K562 (cell line): ENCODE measurements at regions not wholly inside any gene's neighbourhood (a gene's known extent, or its start where the extent isn't known, plus 50 kb on each side); places are given as distances from the start of the nearest gene placed in this dataset.

Source experiments
- ATAC-seq: fragments of 200-7000 bp; cut with Tn5 transposase; 3 replicates; pipeline ENCODE4 v1.9.1; 2020; ENCODE audit warnings: moderate library complexity
- BruUV-seq: library from RNA; stranded (reverse); fragments of 400-500 nt; replicated peaks from 2 replicates; lab custom pipeline; 2021; lab: Mats Ljungman, UMichigan
- CTCF ChIA-PET: fragments of 300-600 bp; formaldehyde crosslinking; extraction: SDS; loops from one replicate; lab custom pipeline; 2021; ENCODE audit warnings: low intra/inter-chr PET ratio; lab: Yijun Ruan, JAX
- POLR2A ChIA-PET: fragments of 300-600, 350-650 bp; sonication (Branson Sonifier 250); formaldehyde crosslinking; extraction: SDS; loops from one replicate; lab custom pipeline; 2021; ENCODE audit warnings: antibody characterized with exemption, inconsistent platforms; lab: Yijun Ruan, JAX
- DNase-seq, 4 experiments: peaks; one replicate each; pipeline versions ENCODE4 v3.0.0 to v3.0.0-alpha.2; 2011 to 2018; ENCODE audit warnings: low spot score in 3 of 4, mixed read lengths in 3 of 4; ENCODE audit errors: extremely low read depth in 1 of 4
- FAIRE-seq: peaks from 2 replicates; lab custom pipeline; 2011; peaks lifted over from hg19 to GRCh38; lab: Jason Lieb, UNC
- H2AFZ ChIP-seq: 2 replicates; pipeline ENCODE4 v1.6.0; 2011; ENCODE audit warnings: low read depth, low read length, control low read depth, inconsistent platforms
- H3K27ac ChIP-seq: fragments of 200-600 bp; 3 replicates; pipeline ENCODE4 v1.8.0; 2011; ENCODE audit warnings: low read depth, mild to moderate bottlenecking, control low read depth, inconsistent platforms, low read length, moderate library complexity, mixed read lengths; ENCODE audit errors: extremely low read depth
- H3K27me3 ChIP-seq, 2 experiments: fragments of 300-600 bp in 1 of 2; 2 replicates in 1 of 2; 3 replicates in 1 of 2; pipeline versions ENCODE4 v1.6.0 to v1.8.0; 2011; ENCODE audit warnings: inconsistent platforms in 2 of 2, low read length in 2 of 2, mild to moderate bottlenecking in 1 of 2, mixed read lengths in 1 of 2, moderate library complexity in 1 of 2; ENCODE audit not compliant: control insufficient read depth in 2 of 2, insufficient read depth in 2 of 2
- H3K36me3 ChIP-seq: fragments of 300-600 bp; 3 replicates; pipeline ENCODE4 v1.8.0; 2011; ENCODE audit warnings: mild to moderate bottlenecking, low read length, inconsistent platforms; ENCODE audit not compliant: control insufficient read depth, insufficient read depth
- H3K4me1 ChIP-seq, 2 experiments: fragments of 200-600 bp in 1 of 2; replicated peaks in 1 of 2; 2 replicates in 1 of 2; 3 replicates in 1 of 2; pipeline versions ENCODE4 v1.5.1 to v1.8.0; 2011; ENCODE audit warnings: inconsistent platforms in 2 of 2, low read length in 2 of 2, mild to moderate bottlenecking in 1 of 2, mixed read lengths in 1 of 2, moderate library complexity in 1 of 2; ENCODE audit not compliant: control insufficient read depth in 2 of 2, insufficient read depth in 2 of 2
- H3K4me2 ChIP-seq: 2 replicates; pipeline ENCODE4 v1.6.1; 2011; ENCODE audit warnings: low read length, control low read depth, inconsistent platforms, mixed read lengths; ENCODE audit not compliant: insufficient read depth
- H3K4me3 ChIP-seq: fragments of 200-600 bp; sonication (generic), shearing (Covaris generic); 2 replicates; pipeline ENCODE4 v1.5.1; 2016; ENCODE audit warnings: control low read depth, inconsistent platforms
- H3K79me2 ChIP-seq: fragments of 200-600 bp; 3 replicates; pipeline ENCODE4 v1.8.0; 2011; ENCODE audit warnings: low read length, inconsistent platforms; ENCODE audit not compliant: control insufficient read depth, insufficient read depth
- H3K9ac ChIP-seq, 2 experiments: 2 replicates each; pipeline versions ENCODE4 v1.6.0 to v1.6.1; 2011; ENCODE audit warnings: low read depth in 2 of 2, low read length in 2 of 2, control low read depth in 1 of 2, inconsistent platforms in 1 of 2, mild to moderate bottlenecking in 1 of 2, mixed read lengths in 1 of 2; ENCODE audit not compliant: insufficient read depth in 1 of 2
- H3K9me1 ChIP-seq: one replicate; pipeline ENCODE4 v1.6.0; 2011; ENCODE audit warnings: inconsistent platforms, mild to moderate bottlenecking, low read length, moderate library complexity; ENCODE audit not compliant: control insufficient read depth, insufficient read depth
- H3K9me3 ChIP-seq: replicated peaks from 2 replicates; pipeline ENCODE4 v1.5.1; 2011; ENCODE audit warnings: low read depth, low read length, inconsistent platforms; ENCODE audit not compliant: control insufficient read depth, insufficient read depth
- H4K20me1 ChIP-seq: replicated peaks from 2 replicates; pipeline ENCODE4 v1.6.1; 2011; ENCODE audit warnings: low read length, inconsistent platforms, mixed read lengths; ENCODE audit not compliant: control insufficient read depth, insufficient read depth
- ADNP ChIP-seq: fragments of 200-800 bp; sonication (Bioruptor generic); IDR thresholded peaks from 2 replicates; pipeline ENCODE4 v1.6.1; 2016; ENCODE audit warnings: missing genetic modification characterization, missing compliant biosample characterization
- ARHGAP35 ChIP-seq: fragments of 450-650 bp; IDR thresholded peaks from 2 replicates; pipeline ENCODE4 v1.6.1; 2018; ENCODE audit not compliant: partially characterized antibody
- EHMT2 ChIP-seq: fragments of 450-650 bp; IDR thresholded peaks from 2 replicates; pipeline ENCODE4 v1.6.1; 2018; ENCODE audit warnings: antibody characterized with exemption
- FIP1L1 ChIP-seq: fragments of 200-400 bp; formaldehyde crosslinking; IDR thresholded peaks from 2 replicates; pipeline ENCODE4 v1.6.1; 2018; ENCODE audit warnings: mild to moderate bottlenecking, low read depth, low read length; ENCODE audit not compliant: poor library complexity, severe bottlenecking
- KDM2B ChIP-seq: fragments of 250-450 bp; sonication (Bioruptor Pico); IDR thresholded peaks from 2 replicates; pipeline ENCODE4 v1.8.0; 2021; ENCODE audit warnings: mild to moderate bottlenecking, moderate library complexity
- KDM4B ChIP-seq, 2 experiments: fragments of 450-650 bp in 1 of 2; sonication (generic) in 1 of 2; IDR thresholded peaks; 2 replicates each; pipeline ENCODE4 v1.6.1; 2016 to 2017; ENCODE audit warnings: borderline replicate concordance in 2 of 2, antibody characterized with exemption in 1 of 2, low read depth in 1 of 2, mild to moderate bottlenecking in 1 of 2
- MYNN ChIP-seq, 2 experiments: sonication (generic); formaldehyde crosslinking in 1 of 2; IDR thresholded peaks; 2 replicates each; pipeline versions ENCODE4 v1.5.0 to v1.6.1; 2016 to 2020; ENCODE audit warnings: antibody characterized with exemption in 1 of 2, missing genetic modification reagents in 1 of 2
- POLR3G ChIP-seq: IDR thresholded peaks from 2 replicates; pipeline ENCODE4 v1.6.1; 2011; ENCODE audit not compliant: insufficient read length, insufficient replicate concordance; ENCODE audit errors: extremely low read depth
- RAD51 ChIP-seq: fragments of 450-650 bp; IDR thresholded peaks from 2 replicates; pipeline ENCODE4 v1.7.1; 2016; ENCODE audit warnings: low read depth, mild to moderate bottlenecking, borderline replicate concordance
- SRSF1 ChIP-seq: fragments of 200-400 bp; formaldehyde crosslinking; IDR thresholded peaks from 2 replicates; pipeline ENCODE4 v1.6.1; 2017; ENCODE audit warnings: mild to moderate bottlenecking, low read depth, low read length, moderate library complexity
- SRSF9 ChIP-seq: fragments of 200-400 bp; formaldehyde crosslinking; IDR thresholded peaks from 2 replicates; pipeline ENCODE4 v1.6.1; 2017; ENCODE audit warnings: low read depth, low read length, borderline replicate concordance
- ZBTB7A ChIP-seq: IDR thresholded peaks from 2 replicates; pipeline ENCODE4 v1.6.1; 2011; ENCODE audit warnings: low read depth, mild to moderate bottlenecking, low read length, moderate library complexity, borderline replicate concordance; ENCODE audit not compliant: control insufficient read depth
- ZNF408 ChIP-seq: fragments of 250-450 bp; sonication (Bioruptor Pico); IDR thresholded peaks from 2 replicates; pipeline ENCODE4 v1.4.0; 2020; ENCODE audit warnings: low read depth, mild to moderate bottlenecking, moderate library complexity
- ZNF507 ChIP-seq: conservative IDR thresholded peaks from 2 replicates; pipeline ENCODE4 v1.6.1; 2017; ENCODE audit warnings: missing genetic modification characterization, missing compliant biosample characterization
- ZNF57 ChIP-seq: fragments of 450-650 bp; formaldehyde crosslinking; IDR thresholded peaks from 2 replicates; pipeline ENCODE4 v1.4.0; 2020; ENCODE audit warnings: mild to moderate bottlenecking, moderate library complexity
- WGBS: fragments of 100-300 bp; shearing (Covaris generic); methylation state at CpG from one replicate; pipeline ENCODE4 v1.1.6; 2016; ENCODE audit warnings: low coverage, mixed read lengths; ENCODE audit not compliant: insufficient coverage; ENCODE audit errors: missing lambda C conversion rate; 5-methylcytosine and 5-hydroxymethylcytosine counted together
- in situ Hi-C: fragments of 300-500 bp; cut with MboI; formaldehyde crosslinking; loops from 4 replicates; pipeline ENCODE4 v1.15.0; 2018; ENCODE audit warnings: inconsistent platforms, mixed read lengths
- intact Hi-C: fragments of 100-400 bp; cut with micrococcal nuclease; formaldehyde crosslinking; loops from 2 replicates; pipeline ENCODE4 v1.14.2; 2022
- TF ChIP-seq, protein P1 (sequence below): fragments of 250-450 bp; sonication (Bioruptor Pico); IDR thresholded peaks from 2 replicates; pipeline ENCODE4 v1.4.0; 2020; ENCODE audit warnings: mild to moderate bottlenecking, moderate library complexity, borderline replicate concordance

GRCh38 chr21:23601549-23601948, 2005.7 kb downstream of the MRPL39 start:
- no peak overlapping the region for H3K4me3 ChIP-seq
- intact Hi-C loops: no loop called here
- no peaks in the 10 kb centered on the region for H3K79me2 ChIP-seq
- TF ChIP-seq KDM2B (CRISPR knock-in tag) (no peak), ARHGAP35 (no peak), POLR3G (no peak), FIP1L1 (no peak), EHMT2 (no peak), ZBTB7A (no peak)
- H3K9ac ChIP-seq: no peak overlapping the region
- FAIRE-seq (no peak), ATAC-seq (no peak), DNase-seq (no peak)
- WGBS: 2% methylated on average over 4 of the region's 4 CpGs
- no peak overlapping the region for H3K27ac ChIP-seq
- H3K9me3 ChIP-seq: no peaks in the 10 kb centered on the region
- CTCF ChIA-PET: no interaction called here
- H2AFZ ChIP-seq: no peak overlapping the region
- no TSS peak for BruUV-seq
- in situ Hi-C loops: no loop called here
- H3K4me1 ChIP-seq: no peaks in the 10 kb centered on the region
- no peaks in the 10 kb centered on the region for H3K9me1 ChIP-seq
- no peaks in the 10 kb centered on the region for H4K20me1 ChIP-seq
- POLR2A ChIA-PET: interaction anchor here (0.7 kb wide), 1 partner anchor 168 kb away, joined by 4 read pairs; no protein-coding TSS in a partner anchor
- no peak overlapping the region for H3K4me2 ChIP-seq
- no peaks in the 10 kb centered on the region for H3K27me3 ChIP-seq
- no peaks in the 10 kb centered on the region for H3K36me3 ChIP-seq

- no peaks in the 10 kb centered on the region for H3K9me1 ChIP-seq
- no peak overlapping the region for H3K27ac ChIP-seq
- ChIA-PET CTCF (no interaction called here), POLR2A (no interaction called here)
- intact Hi-C loops: no loop called here
- H2AFZ ChIP-seq: no peak overlapping the region
- H3K27me3 ChIP-seq: no peaks in the 10 kb centered on the region
- no peak overlapping the region for H3K4me3 ChIP-seq
- ATAC-seq (no peak), DNase-seq (no peak), FAIRE-seq (no peak)
- no peaks in the 10 kb centered on the region for H3K36me3 ChIP-seq
- H3K4me1 ChIP-seq: no peaks in the 10 kb centered on the region
- in situ Hi-C loops: no loop called here
- BruUV-seq: no TSS peak
- H3K9ac ChIP-seq: no peak overlapping the region
- no peaks in the 10 kb centered on the region for H3K9me3 ChIP-seq
- no peaks in the 10 kb centered on the region for H3K79me2 ChIP-seq
- 0% methylated on average over 1 of the region's 1 CpG for WGBS
- no peak overlapping the region for H3K4me2 ChIP-seq
- H4K20me1 ChIP-seq: no peaks in the 10 kb centered on the region
- TF ChIP-seq ZNF507 (tag): no peak
- no peak for TF ChIP-seq ZNF408 (CRISPR knock-in tag)
- no peak for TF ChIP-seq SRSF9
- no peak for TF ChIP-seq KDM4B (IDR thresholded peaks at IDR 0.05; ENCODE audit: borderline replicate concordance in 2 of 2, low read depth in 1 of 2)
- no peak for TF ChIP-seq MYNN (IDR thresholded peaks at IDR 0.05)
- TF ChIP-seq MYNN (CRISPR knock-in tag; IDR thresholded peaks at IDR 0.05): no peak
- TF ChIP-seq ADNP (tag): no peak
- TF ChIP-seq, protein P1, sequence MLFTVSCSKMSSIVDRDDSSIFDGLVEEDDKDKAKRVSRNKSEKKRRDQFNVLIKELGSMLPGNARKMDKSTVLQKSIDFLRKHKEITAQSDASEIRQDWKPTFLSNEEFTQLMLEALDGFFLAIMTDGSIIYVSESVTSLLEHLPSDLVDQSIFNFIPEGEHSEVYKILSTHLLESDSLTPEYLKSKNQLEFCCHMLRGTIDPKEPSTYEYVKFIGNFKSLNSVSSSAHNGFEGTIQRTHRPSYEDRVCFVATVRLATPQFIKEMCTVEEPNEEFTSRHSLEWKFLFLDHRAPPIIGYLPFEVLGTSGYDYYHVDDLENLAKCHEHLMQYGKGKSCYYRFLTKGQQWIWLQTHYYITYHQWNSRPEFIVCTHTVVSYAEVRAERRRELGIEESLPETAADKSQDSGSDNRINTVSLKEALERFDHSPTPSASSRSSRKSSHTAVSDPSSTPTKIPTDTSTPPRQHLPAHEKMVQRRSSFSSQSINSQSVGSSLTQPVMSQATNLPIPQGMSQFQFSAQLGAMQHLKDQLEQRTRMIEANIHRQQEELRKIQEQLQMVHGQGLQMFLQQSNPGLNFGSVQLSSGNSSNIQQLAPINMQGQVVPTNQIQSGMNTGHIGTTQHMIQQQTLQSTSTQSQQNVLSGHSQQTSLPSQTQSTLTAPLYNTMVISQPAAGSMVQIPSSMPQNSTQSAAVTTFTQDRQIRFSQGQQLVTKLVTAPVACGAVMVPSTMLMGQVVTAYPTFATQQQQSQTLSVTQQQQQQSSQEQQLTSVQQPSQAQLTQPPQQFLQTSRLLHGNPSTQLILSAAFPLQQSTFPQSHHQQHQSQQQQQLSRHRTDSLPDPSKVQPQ (CRISPR knock-in tag): no peak
- no peak for TF ChIP-seq SRSF1
- no peak for TF ChIP-seq ZNF57 (CRISPR knock-in tag)
- no peak for TF ChIP-seq RAD51
These were observed 2013.7 kb downstream of the MRPL39 start for GRCh38 chr21:23593582-23593981.
